ENCODE measurements at regions not wholly inside any gene's neighbourhood (a gene's known extent, or its start where the extent isn't known, plus 50 kb on each side); places are given as distances from the start of the nearest gene placed in this dataset.

GRCh38 chr3:82078246-82078645 is 316.8 kb upstream of the GBE1 start:
- TF ChIP-seq CTCF (conservative IDR thresholded peaks at IDR 0.05; ENCODE audit: low read depth in 2 of 2) (no peak), POLR2AphosphoS5 (IDR thresholded peaks at IDR 0.05; ENCODE audit: low read depth) (no peak), EZH2phosphoT487 (IDR thresholded peaks at IDR 0.05; ENCODE audit: unreplicated experiment) (no peak), EZH2 (IDR thresholded peaks at IDR 0.05; ENCODE audit: low read depth, unreplicated experiment) (no peak), ETS1 (IDR thresholded peaks at IDR 0.05) (no peak), CREB1 (CRISPR knock-in tag; IDR thresholded peaks at IDR 0.05; ENCODE audit: low read depth) (no peak), ZNF331 (CRISPR knock-in tag; IDR thresholded peaks at IDR 0.05; ENCODE audit: low read depth) (no peak), JUNB (IDR thresholded peaks at IDR 0.05; ENCODE audit: unreplicated experiment) (no peak), NANOG (IDR thresholded peaks at IDR 0.05; ENCODE audit: borderline replicate concordance) (no peak), STAT1 (IDR thresholded peaks at IDR 0.05; ENCODE audit: unreplicated experiment) (no peak), ZNF114 (CRISPR knock-in tag; IDR thresholded peaks at IDR 0.05) (no peak)
- TF ChIP-seq, protein P1, sequence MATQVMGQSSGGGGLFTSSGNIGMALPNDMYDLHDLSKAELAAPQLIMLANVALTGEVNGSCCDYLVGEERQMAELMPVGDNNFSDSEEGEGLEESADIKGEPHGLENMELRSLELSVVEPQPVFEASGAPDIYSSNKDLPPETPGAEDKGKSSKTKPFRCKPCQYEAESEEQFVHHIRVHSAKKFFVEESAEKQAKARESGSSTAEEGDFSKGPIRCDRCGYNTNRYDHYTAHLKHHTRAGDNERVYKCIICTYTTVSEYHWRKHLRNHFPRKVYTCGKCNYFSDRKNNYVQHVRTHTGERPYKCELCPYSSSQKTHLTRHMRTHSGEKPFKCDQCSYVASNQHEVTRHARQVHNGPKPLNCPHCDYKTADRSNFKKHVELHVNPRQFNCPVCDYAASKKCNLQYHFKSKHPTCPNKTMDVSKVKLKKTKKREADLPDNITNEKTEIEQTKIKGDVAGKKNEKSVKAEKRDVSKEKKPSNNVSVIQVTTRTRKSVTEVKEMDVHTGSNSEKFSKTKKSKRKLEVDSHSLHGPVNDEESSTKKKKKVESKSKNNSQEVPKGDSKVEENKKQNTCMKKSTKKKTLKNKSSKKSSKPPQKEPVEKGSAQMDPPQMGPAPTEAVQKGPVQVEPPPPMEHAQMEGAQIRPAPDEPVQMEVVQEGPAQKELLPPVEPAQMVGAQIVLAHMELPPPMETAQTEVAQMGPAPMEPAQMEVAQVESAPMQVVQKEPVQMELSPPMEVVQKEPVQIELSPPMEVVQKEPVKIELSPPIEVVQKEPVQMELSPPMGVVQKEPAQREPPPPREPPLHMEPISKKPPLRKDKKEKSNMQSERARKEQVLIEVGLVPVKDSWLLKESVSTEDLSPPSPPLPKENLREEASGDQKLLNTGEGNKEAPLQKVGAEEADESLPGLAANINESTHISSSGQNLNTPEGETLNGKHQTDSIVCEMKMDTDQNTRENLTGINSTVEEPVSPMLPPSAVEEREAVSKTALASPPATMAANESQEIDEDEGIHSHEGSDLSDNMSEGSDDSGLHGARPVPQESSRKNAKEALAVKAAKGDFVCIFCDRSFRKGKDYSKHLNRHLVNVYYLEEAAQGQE (IDR thresholded peaks at IDR 0.05; ENCODE audit: unreplicated experiment), result no peak
- TF ChIP-seq, protein P2, sequence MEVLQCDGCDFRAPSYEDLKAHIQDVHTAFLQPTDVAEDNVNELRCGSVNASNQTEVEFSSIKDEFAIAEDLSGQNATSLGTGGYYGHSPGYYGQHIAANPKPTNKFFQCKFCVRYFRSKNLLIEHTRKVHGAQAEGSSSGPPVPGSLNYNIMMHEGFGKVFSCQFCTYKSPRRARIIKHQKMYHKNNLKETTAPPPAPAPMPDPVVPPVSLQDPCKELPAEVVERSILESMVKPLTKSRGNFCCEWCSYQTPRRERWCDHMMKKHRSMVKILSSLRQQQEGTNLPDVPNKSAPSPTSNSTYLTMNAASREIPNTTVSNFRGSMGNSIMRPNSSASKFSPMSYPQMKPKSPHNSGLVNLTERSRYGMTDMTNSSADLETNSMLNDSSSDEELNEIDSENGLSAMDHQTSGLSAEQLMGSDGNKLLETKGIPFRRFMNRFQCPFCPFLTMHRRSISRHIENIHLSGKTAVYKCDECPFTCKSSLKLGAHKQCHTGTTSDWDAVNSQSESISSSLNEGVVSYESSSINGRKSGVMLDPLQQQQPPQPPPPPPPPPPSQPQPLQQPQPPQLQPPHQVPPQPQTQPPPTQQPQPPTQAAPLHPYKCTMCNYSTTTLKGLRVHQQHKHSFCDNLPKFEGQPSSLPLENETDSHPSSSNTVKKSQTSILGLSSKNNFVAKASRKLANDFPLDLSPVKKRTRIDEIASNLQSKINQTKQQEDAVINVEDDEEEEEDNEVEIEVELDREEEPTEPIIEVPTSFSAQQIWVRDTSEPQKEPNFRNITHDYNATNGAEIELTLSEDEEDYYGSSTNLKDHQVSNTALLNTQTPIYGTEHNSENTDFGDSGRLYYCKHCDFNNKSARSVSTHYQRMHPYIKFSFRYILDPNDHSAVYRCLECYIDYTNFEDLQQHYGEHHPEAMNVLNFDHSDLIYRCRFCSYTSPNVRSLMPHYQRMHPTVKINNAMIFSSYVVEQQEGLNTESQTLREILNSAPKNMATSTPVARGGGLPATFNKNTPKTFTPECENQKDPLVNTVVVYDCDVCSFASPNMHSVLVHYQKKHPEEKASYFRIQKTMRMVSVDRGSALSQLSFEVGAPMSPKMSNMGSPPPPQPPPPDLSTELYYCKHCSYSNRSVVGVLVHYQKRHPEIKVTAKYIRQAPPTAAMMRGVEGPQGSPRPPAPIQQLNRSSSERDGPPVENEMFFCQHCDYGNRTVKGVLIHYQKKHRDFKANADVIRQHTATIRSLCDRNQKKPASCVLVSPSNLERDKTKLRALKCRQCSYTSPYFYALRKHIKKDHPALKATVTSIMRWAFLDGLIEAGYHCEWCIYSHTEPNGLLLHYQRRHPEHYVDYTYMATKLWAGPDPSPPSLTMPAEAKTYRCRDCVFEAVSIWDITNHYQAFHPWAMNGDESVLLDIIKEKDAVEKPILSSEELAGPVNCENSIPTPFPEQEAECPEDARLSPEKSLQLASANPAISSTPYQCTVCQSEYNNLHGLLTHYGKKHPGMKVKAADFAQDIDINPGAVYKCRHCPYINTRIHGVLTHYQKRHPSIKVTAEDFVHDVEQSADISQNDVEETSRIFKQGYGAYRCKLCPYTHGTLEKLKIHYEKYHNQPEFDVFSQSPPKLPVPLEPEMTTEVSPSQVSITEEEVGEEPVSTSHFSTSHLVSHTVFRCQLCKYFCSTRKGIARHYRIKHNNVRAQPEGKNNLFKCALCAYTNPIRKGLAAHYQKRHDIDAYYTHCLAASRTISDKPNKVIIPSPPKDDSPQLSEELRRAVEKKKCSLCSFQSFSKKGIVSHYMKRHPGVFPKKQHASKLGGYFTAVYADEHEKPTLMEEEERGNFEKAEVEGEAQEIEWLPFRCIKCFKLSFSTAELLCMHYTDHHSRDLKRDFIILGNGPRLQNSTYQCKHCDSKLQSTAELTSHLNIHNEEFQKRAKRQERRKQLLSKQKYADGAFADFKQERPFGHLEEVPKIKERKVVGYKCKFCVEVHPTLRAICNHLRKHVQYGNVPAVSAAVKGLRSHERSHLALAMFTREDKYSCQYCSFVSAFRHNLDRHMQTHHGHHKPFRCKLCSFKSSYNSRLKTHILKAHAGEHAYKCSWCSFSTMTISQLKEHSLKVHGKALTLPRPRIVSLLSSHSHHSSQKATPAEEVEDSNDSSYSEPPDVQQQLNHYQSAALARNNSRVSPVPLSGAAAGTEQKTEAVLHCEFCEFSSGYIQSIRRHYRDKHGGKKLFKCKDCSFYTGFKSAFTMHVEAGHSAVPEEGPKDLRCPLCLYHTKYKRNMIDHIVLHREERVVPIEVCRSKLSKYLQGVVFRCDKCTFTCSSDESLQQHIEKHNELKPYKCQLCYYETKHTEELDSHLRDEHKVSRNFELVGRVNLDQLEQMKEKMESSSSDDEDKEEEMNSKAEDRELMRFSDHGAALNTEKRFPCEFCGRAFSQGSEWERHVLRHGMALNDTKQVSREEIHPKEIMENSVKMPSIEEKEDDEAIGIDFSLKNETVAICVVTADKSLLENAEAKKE (CRISPR knock-in tag; IDR thresholded peaks at IDR 0.05), result no peak
